ENCODE measurements at regions not wholly inside any gene's neighbourhood (a gene's known extent, or its start where the extent isn't known, plus 50 kb on each side); places are given as distances from the start of the nearest gene placed in this dataset.
"Not testable (repeated sequence)": the region's sequence is repeated elsewhere in the genome, so short reads cannot be mapped to it uniquely, and the experiment has no call there.

GRCh38 chr15:95680728-95681127, 649.8 kb upstream of the NR2F2 start:
- no peak for DNase-seq

GRCh38 chr15:95681836-95682544, 648.5 kb upstream of the NR2F2 start:
- DNase-seq = no peak

DNA sequence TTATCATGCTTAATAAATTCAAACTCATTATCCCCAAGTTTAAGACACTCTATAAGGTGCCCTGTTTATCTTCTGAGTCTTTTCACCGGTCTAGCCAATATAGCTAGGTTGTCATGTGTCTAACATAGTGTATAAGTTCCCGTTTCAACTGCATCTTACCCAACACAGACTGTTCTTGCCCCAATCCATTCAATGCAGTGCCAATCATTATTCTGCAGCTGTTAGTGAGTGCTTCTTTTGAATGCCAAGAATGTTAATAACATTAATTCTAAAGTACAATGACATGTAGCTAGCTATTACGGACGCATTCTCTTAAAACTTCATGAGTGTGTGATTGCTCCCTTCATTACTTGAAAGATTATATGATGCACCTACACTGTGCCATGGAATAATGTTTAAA, 646.4 kb upstream of the NR2F2 start:
- DNase-seq = no peak

DNA sequence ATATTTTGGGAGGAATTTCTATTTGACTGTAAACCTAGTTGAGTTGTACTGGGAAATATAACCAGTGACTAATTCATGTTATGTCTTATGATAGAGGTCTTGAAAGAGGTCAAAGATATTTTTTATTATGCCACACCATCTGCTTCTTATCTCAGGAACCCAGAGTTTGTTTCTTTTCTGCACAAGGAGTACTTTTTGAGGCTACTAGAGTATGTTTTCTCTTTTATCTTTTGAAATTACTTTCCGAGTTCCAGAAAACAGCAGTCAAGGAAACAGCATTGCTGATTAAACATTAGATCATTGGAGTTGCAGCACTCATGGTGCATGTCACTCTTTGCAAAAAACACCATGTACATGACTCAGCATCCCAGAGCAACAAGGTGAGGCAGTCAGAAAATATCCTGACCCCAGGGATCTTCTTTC, 645.8 kb upstream of the NR2F2 start:
- no peak for DNase-seq

GRCh38 chr15:95687061-95687460, 643.4 kb upstream of the NR2F2 start:
- DNase-seq = no peak

DNA sequence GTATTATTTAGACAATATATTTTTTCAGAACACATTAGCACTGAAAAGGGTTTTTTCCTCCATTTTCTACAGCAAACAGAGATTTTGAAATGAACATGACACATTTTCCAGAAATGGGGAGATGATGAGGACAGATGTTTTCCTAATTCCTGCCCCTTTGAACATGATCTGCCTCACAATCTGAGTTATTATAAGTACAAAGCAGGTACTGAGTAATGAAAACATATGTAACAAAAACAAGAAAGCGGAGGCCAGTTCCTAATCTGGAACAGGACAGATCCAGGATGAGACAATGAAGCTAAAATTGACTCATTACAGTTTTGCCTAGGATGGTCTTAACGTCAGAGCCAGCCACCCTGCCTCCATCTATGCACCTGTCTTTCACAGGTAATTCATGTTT, 642.8 kb upstream of the NR2F2 start:
- no peak for DNase-seq

DNA sequence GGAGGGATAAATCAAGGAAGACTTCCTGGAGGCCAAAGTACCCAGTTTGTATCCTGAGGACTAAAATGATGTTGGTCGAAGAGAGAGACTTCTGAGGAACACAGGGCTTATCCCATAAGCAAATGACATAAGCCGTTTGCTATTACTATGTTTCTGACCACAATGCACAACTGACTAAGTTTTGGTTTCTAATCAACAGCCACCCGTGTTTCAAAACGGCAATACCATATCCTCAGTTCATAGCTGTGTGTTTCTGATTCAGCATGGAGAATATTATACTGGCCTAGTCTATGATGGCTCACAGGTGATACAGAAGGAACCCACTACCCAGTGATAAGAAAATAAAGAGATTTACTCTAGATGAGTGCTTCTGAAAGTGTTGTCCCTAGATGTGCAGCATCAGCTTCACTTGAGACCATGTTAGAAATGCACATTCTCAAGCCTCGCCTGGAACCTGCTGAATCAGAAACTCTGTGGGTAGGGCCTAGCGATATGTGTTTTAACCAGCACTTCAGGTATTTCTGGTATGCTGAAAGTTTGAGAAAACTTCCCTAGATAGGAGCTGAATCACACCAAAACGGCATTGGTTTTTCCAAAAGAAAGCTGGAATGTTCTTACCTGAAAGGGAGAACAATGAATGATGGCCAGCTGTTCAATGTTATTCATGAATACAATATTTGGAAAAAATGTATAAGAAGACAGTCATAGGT, 639.7 kb upstream of the NR2F2 start:
- no peak for DNase-seq

- no peak for DNase-seq
Observed at GRCh38 chr15:95693917-95694316, 636.6 kb upstream of the NR2F2 start.

DNA sequence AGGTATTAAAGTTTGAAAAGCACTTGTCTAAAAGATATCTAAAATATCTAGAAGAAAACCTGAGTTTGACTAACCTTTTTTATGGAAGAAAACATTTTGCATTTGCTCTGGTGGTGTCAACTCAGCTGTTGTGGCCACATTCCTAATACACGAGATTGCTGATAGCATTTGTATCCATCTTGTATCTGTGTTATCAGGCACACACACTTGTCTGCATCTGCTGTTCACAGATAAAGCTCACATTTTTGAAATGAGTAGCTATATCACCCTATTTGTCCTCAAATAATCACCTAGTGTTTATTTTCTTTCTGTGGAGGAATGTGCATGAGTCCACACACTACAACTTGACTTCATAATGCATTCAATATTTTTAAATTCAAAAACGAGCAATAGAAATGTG, 632.3 kb upstream of the NR2F2 start:
- DNase-seq = no peak

DNA sequence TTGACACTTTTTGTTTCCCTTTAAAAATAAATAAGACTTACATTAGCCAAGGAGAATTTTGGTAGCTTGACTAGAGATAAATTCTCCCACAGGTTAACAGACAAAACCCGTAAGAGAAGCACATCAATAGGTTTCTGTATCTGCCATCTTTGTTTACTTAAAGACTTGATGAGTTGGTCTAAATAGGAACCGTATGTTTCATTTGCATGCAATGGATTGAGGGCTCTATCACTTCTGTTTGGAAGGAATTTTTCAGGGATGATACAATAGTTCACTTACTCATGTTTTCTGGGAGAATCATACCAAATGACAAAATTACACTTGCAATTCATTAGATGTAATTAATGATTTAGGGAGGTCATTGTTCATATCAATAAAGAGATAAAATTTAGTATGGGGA, 631.5 kb upstream of the NR2F2 start:
- DNase-seq = no peak

- no peak for DNase-seq
Observed at GRCh38 chr15:95699578-95699977, 630.9 kb upstream of the NR2F2 start.

DNA sequence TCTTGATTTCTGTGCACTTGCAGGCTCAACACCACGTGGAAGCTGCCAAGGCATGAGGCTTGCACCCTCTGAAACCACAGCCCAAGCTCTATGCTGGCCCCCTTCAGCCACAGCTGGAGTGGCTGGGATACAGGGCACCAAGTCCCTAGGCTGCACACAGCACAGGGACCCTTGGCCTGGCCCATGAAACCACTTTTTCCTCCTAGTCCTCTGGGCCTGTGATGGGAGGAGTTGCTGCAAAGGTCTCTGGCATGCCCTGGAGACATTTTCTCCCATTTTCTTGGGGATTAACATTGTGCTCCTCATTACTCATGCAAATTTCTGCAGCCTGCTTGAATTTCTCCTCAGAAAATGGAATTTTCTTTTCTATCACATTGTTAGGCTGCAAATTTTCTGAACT, 629.8 kb upstream of the NR2F2 start:
- not testable (repeated sequence) for DNase-seq

DNA sequence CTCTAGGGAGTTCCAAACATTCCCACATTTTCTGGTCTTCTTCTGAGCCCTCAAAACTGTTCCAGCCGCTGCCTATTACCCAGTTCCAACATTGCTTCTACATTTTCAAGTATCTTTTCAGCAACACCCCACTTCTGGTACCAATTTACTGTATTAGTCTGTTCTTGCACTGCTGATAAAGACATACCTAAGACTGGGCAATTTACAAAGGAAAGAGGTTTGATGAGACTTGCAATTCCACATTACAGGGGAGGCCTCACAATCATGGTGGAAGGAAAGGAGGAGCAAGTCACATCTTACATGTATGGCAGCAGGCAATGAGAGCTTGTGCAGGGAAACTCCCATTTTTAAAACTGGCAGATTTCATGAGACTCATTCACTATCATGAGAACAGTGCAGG, 629.1 kb upstream of the NR2F2 start:
- no peak for DNase-seq

GRCh38 chr15:95709959-95710695, 620.4 kb upstream of the NR2F2 start:
- DNase-seq = no peak

GRCh38 chr15:95712785-95713184, 617.7 kb upstream of the NR2F2 start:
- no peak for DNase-seq

GRCh38 chr15:95713324-95713723, 617.2 kb upstream of the NR2F2 start:
- no peak for DNase-seq

DNA sequence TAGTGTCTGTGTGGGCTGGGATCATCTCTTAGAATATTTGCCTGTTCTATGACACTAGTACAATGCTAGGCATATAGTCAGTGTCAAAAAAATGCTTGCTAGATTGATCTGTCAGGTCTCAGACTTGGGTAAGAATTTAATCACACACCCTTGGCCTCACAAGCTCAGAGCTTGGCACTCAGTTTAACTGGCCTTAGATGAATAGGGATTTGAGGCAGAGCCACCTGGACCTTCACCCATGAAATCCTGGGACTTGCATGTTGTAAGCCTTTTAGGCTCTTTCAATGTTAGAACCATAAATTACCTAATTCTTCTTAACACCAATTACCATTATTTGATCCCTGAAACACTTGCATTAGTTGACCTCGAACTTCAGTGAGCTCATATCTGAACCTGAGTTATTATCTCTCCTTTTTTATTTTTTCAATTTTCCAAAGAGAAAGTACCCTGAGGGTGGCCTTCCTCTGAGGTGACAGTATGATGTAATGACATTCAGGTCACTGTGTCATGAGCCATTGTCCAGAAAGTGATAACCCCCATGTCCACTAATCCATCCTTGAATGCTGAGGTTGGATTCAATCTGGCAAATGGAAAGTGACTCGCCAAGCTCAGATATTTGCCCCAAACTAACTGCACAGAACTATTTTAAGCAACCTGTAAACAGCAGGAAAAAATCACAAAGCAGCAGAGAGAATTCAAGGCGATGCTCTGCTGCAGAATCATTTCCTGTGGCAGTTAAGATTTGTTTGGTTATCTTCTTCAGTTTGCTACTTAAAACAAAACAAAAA, 615.2 kb upstream of the NR2F2 start:
- no peak for DNase-seq

DNA sequence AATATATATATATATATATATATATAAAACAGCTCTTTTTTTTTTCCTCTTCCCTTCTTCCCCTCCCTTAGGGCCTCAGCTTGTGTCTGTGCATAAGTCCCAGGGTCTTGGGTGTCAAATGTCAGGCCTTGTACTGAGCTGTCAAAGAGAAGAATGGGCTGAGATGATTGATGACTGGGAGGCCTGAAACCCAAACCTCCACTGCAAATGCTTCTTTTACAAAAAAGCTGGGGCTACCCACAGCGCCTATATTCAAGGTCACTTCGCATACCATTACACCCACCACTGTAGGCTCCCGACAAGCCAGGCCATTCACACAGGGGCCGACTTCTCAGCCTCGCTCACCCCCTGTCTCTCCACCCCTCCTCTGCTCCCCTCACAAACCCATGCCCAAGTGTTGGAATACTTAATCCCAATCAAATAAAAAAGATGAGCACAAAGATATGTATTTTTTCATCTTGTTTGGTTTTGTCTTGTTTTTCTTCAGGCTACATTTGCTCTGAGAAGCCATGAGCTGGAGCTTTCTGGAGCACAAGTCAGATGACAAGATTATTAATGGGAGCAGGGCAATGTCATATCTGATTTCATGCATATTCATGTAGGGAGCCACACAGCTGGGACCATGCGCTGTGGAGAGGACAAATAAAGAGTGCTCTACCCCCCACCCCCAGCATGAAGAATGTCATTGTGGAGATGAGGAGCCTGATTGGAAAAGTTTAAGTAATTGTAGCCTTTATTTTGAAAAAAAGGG, 614.4 kb upstream of the NR2F2 start:
- DNase-seq = no peak

- no peak for DNase-seq
Observed at GRCh38 chr15:95716708-95717107, 613.8 kb upstream of the NR2F2 start.

GRCh38 chr15:95718441-95718840, 612.1 kb upstream of the NR2F2 start:
- DNase-seq = no peak

DNA sequence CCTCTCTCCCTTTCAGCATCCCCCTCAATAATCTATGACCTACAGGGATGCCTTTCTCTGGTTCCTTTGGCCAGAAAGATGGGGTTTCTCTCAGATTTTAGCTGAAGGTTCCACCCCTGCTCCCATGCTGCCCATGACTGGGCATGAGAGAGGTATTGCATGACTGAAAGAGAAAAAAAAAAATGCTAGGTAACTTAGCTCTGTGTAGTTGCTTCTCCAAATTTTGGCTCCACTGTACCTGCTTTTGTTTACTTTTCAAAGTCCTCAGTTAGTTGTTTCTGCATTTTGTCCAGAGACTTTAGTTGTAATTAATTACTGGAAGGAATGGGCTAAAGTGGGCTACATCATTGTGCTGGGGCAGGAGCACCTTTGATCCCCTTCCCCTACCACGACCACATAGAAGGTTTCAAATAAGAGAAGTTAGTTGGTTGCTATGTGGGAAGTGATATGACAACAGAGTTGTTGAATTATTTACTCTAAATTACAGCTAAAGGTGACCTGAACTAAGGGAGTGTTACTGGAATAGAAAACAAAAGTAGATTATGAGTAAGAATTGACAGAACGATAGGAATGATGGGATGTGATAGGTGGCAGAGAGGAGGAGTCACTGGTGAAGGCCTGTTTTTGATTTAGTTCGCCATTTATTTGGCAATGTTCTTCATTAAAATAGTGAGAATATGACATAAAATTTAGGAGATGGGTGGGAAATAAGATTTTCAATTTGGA, 605.4 kb upstream of the NR2F2 start:
- no peak for DNase-seq

DNA sequence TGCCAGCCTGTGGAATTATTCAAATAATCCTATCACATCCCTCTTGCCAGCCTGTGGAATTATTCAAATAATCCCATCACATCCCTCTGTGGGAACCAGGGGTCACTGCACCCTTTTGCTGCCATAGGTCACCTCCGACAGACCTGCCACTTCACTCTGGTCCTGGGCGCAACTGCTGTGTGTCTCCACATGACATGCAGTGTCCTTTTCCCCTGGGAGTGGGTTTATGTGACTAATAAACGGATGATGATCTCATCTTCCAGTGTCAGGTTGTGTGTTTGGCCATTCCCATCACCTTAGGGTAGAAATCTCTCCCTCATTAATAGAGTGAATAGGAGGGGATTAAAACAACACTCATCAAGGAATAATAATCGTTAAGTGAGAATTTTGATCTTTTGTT, 603.6 kb upstream of the NR2F2 start:
- no peak for DNase-seq
